K562 (cell line): ENCODE measurements at regions not wholly inside any gene's neighbourhood (a gene's known extent, or its start where the extent isn't known, plus 50 kb on each side); places are given as distances from the start of the nearest gene placed in this dataset.

Experiments
- ATAC-seq: fragments of 200-7000 bp; cut with Tn5 transposase; 3 replicates; pipeline ENCODE4 v1.9.1; 2020; ENCODE audit warnings: moderate library complexity
- BruUV-seq: library from RNA; stranded (reverse); fragments of 400-500 nt; replicated peaks from 2 replicates; lab custom pipeline; 2021; lab: Mats Ljungman, UMichigan
- CTCF ChIA-PET: fragments of 300-600 bp; formaldehyde crosslinking; extraction: SDS; loops from one replicate; lab custom pipeline; 2021; ENCODE audit warnings: low intra/inter-chr PET ratio; lab: Yijun Ruan, JAX
- POLR2A ChIA-PET: fragments of 300-600, 350-650 bp; sonication (Branson Sonifier 250); formaldehyde crosslinking; extraction: SDS; loops from one replicate; lab custom pipeline; 2021; ENCODE audit warnings: antibody characterized with exemption, inconsistent platforms; lab: Yijun Ruan, JAX
- DNase-seq, 4 experiments: peaks; one replicate each; pipeline versions ENCODE4 v3.0.0 to v3.0.0-alpha.2; 2011 to 2018; ENCODE audit warnings: low spot score in 3 of 4, mixed read lengths in 3 of 4; ENCODE audit errors: extremely low read depth in 1 of 4
- FAIRE-seq: peaks from 2 replicates; lab custom pipeline; 2011; peaks lifted over from hg19 to GRCh38; lab: Jason Lieb, UNC
- H2AFZ ChIP-seq: 2 replicates; pipeline ENCODE4 v1.6.0; 2011; ENCODE audit warnings: low read depth, low read length, control low read depth, inconsistent platforms
- H3K27ac ChIP-seq: fragments of 200-600 bp; 3 replicates; pipeline ENCODE4 v1.8.0; 2011; ENCODE audit warnings: low read depth, mild to moderate bottlenecking, control low read depth, inconsistent platforms, low read length, moderate library complexity, mixed read lengths; ENCODE audit errors: extremely low read depth
- H3K27me3 ChIP-seq, 2 experiments: fragments of 300-600 bp in 1 of 2; 2 replicates in 1 of 2; 3 replicates in 1 of 2; pipeline versions ENCODE4 v1.6.0 to v1.8.0; 2011; ENCODE audit warnings: inconsistent platforms in 2 of 2, low read length in 2 of 2, mild to moderate bottlenecking in 1 of 2, mixed read lengths in 1 of 2, moderate library complexity in 1 of 2; ENCODE audit not compliant: control insufficient read depth in 2 of 2, insufficient read depth in 2 of 2
- H3K36me3 ChIP-seq: fragments of 300-600 bp; 3 replicates; pipeline ENCODE4 v1.8.0; 2011; ENCODE audit warnings: mild to moderate bottlenecking, low read length, inconsistent platforms; ENCODE audit not compliant: control insufficient read depth, insufficient read depth
- H3K4me1 ChIP-seq, 2 experiments: fragments of 200-600 bp in 1 of 2; replicated peaks in 1 of 2; 2 replicates in 1 of 2; 3 replicates in 1 of 2; pipeline versions ENCODE4 v1.5.1 to v1.8.0; 2011; ENCODE audit warnings: inconsistent platforms in 2 of 2, low read length in 2 of 2, mild to moderate bottlenecking in 1 of 2, mixed read lengths in 1 of 2, moderate library complexity in 1 of 2; ENCODE audit not compliant: control insufficient read depth in 2 of 2, insufficient read depth in 2 of 2
- H3K4me2 ChIP-seq: 2 replicates; pipeline ENCODE4 v1.6.1; 2011; ENCODE audit warnings: low read length, control low read depth, inconsistent platforms, mixed read lengths; ENCODE audit not compliant: insufficient read depth
- H3K4me3 ChIP-seq: fragments of 200-600 bp; sonication (generic), shearing (Covaris generic); 2 replicates; pipeline ENCODE4 v1.5.1; 2016; ENCODE audit warnings: control low read depth, inconsistent platforms
- H3K79me2 ChIP-seq: fragments of 200-600 bp; 3 replicates; pipeline ENCODE4 v1.8.0; 2011; ENCODE audit warnings: low read length, inconsistent platforms; ENCODE audit not compliant: control insufficient read depth, insufficient read depth
- H3K9ac ChIP-seq, 2 experiments: 2 replicates each; pipeline versions ENCODE4 v1.6.0 to v1.6.1; 2011; ENCODE audit warnings: low read depth in 2 of 2, low read length in 2 of 2, control low read depth in 1 of 2, inconsistent platforms in 1 of 2, mild to moderate bottlenecking in 1 of 2, mixed read lengths in 1 of 2; ENCODE audit not compliant: insufficient read depth in 1 of 2
- H3K9me1 ChIP-seq: one replicate; pipeline ENCODE4 v1.6.0; 2011; ENCODE audit warnings: inconsistent platforms, mild to moderate bottlenecking, low read length, moderate library complexity; ENCODE audit not compliant: control insufficient read depth, insufficient read depth
- H3K9me3 ChIP-seq: replicated peaks from 2 replicates; pipeline ENCODE4 v1.5.1; 2011; ENCODE audit warnings: low read depth, low read length, inconsistent platforms; ENCODE audit not compliant: control insufficient read depth, insufficient read depth
- H4K20me1 ChIP-seq: replicated peaks from 2 replicates; pipeline ENCODE4 v1.6.1; 2011; ENCODE audit warnings: low read length, inconsistent platforms, mixed read lengths; ENCODE audit not compliant: control insufficient read depth, insufficient read depth
- ATF4 ChIP-seq: fragments of 450-650 bp; formaldehyde crosslinking; IDR thresholded peaks from 2 replicates; pipeline ENCODE4 v1.4.0; 2022; ENCODE audit warnings: mild to moderate bottlenecking, moderate library complexity
- ELF4 ChIP-seq: fragments of 450-650 bp; formaldehyde crosslinking; IDR thresholded peaks from 2 replicates; pipeline ENCODE4 v1.4.0; 2022; ENCODE audit warnings: missing genetic modification characterization
- HSF4 ChIP-seq: fragments of 250-450 bp; sonication (Bioruptor Pico); IDR thresholded peaks from 2 replicates; pipeline ENCODE4 v2.1.2; 2022; ENCODE audit warnings: mild to moderate bottlenecking, moderate library complexity, borderline replicate concordance
- MCM3 ChIP-seq: fragments of 450-650 bp; IDR thresholded peaks from 2 replicates; pipeline ENCODE4 v1.6.1; 2016
- NBN ChIP-seq: fragments of 450-650 bp; IDR thresholded peaks from 2 replicates; pipeline ENCODE4 v1.6.1; 2016; ENCODE audit warnings: low read depth, mild to moderate bottlenecking
- NRF1 ChIP-seq, 2 experiments: fragments of 450-650 bp; IDR thresholded peaks in 1 of 2; conservative IDR thresholded peaks in 1 of 2; 2 replicates each; pipeline ENCODE4 v1.6.1; 2014; ENCODE audit warnings: mild to moderate bottlenecking in 2 of 2
- PREB ChIP-seq: sonication (generic); formaldehyde crosslinking; IDR thresholded peaks from 2 replicates; pipeline ENCODE4 v1.8.1; 2023; ENCODE audit warnings: mild to moderate bottlenecking, missing genetic modification reagents
- WGBS: fragments of 100-300 bp; shearing (Covaris generic); methylation state at CpG from one replicate; pipeline ENCODE4 v1.1.6; 2016; ENCODE audit warnings: low coverage, mixed read lengths; ENCODE audit not compliant: insufficient coverage; ENCODE audit errors: missing lambda C conversion rate; 5-methylcytosine and 5-hydroxymethylcytosine counted together
- in situ Hi-C: fragments of 300-500 bp; cut with MboI; formaldehyde crosslinking; loops from 4 replicates; pipeline ENCODE4 v1.15.0; 2018; ENCODE audit warnings: inconsistent platforms, mixed read lengths
- intact Hi-C: fragments of 100-400 bp; cut with micrococcal nuclease; formaldehyde crosslinking; loops from 2 replicates; pipeline ENCODE4 v1.14.2; 2022
- TF ChIP-seq, protein P1 (sequence below), 2 experiments: fragments of 450-650 bp; IDR thresholded peaks; 2 replicates each; pipeline ENCODE4 v1.6.1; 2016; ENCODE audit warnings: mild to moderate bottlenecking in 2 of 2, borderline replicate concordance in 1 of 2, low read depth in 1 of 2, moderate library complexity in 1 of 2
- TF ChIP-seq, protein P2 (sequence below): sonication (generic); formaldehyde crosslinking; IDR thresholded peaks from 2 replicates; pipeline ENCODE4 v1.8.0; 2022; ENCODE audit warnings: mild to moderate bottlenecking, missing genetic modification reagents

- no peak for TF ChIP-seq NRF1 (conservative IDR thresholded peaks at IDR 0.05 in 1 of 2, IDR thresholded peaks at IDR 0.05 in 1 of 2)
Observed at GRCh38 chr6:160837146-160837545, 135.1 kb downstream of the PLG start (continued).

- Histone ChIP-seq H3K4me1 (no peaks in the 10 kb centered on the region), H4K20me1 (no peaks in the 10 kb centered on the region), H3K9me3 (peaks cover 2% of the 10 kb centered on the region; the same call in 1 of the 2 replicates), H3K27ac (no peak overlapping the region), H3K79me2 (no peaks in the 10 kb centered on the region), H2AFZ (no peak overlapping the region), H3K36me3 (no peaks in the 10 kb centered on the region), H3K4me3 (no peak overlapping the region), H3K9me1 (no peaks in the 10 kb centered on the region), H3K4me2 (no peak overlapping the region), H3K9ac (no peak overlapping the region), H3K27me3 (no peaks in the 10 kb centered on the region; a peak in 1 of 5 replicates)
- FAIRE-seq: no peak
- ChIA-PET CTCF (no interaction called here), POLR2A (no interaction called here)
- intact Hi-C loops: no loop called here
- ATAC-seq: no peak
- DNase-seq: no peak
- in situ Hi-C loops: no loop called here
- WGBS: 1% methylated on average over 5 of the region's 5 CpGs
- BruUV-seq: no TSS peak
- TF ChIP-seq ATF4 (CRISPR knock-in tag) (no peak), PREB (CRISPR knock-in tag) (no peak), ELF4 (CRISPR knock-in tag) (no peak), MCM3 (no peak), HSF4 (CRISPR knock-in tag) (no peak), NBN (no peak)
- TF ChIP-seq, protein P1, sequence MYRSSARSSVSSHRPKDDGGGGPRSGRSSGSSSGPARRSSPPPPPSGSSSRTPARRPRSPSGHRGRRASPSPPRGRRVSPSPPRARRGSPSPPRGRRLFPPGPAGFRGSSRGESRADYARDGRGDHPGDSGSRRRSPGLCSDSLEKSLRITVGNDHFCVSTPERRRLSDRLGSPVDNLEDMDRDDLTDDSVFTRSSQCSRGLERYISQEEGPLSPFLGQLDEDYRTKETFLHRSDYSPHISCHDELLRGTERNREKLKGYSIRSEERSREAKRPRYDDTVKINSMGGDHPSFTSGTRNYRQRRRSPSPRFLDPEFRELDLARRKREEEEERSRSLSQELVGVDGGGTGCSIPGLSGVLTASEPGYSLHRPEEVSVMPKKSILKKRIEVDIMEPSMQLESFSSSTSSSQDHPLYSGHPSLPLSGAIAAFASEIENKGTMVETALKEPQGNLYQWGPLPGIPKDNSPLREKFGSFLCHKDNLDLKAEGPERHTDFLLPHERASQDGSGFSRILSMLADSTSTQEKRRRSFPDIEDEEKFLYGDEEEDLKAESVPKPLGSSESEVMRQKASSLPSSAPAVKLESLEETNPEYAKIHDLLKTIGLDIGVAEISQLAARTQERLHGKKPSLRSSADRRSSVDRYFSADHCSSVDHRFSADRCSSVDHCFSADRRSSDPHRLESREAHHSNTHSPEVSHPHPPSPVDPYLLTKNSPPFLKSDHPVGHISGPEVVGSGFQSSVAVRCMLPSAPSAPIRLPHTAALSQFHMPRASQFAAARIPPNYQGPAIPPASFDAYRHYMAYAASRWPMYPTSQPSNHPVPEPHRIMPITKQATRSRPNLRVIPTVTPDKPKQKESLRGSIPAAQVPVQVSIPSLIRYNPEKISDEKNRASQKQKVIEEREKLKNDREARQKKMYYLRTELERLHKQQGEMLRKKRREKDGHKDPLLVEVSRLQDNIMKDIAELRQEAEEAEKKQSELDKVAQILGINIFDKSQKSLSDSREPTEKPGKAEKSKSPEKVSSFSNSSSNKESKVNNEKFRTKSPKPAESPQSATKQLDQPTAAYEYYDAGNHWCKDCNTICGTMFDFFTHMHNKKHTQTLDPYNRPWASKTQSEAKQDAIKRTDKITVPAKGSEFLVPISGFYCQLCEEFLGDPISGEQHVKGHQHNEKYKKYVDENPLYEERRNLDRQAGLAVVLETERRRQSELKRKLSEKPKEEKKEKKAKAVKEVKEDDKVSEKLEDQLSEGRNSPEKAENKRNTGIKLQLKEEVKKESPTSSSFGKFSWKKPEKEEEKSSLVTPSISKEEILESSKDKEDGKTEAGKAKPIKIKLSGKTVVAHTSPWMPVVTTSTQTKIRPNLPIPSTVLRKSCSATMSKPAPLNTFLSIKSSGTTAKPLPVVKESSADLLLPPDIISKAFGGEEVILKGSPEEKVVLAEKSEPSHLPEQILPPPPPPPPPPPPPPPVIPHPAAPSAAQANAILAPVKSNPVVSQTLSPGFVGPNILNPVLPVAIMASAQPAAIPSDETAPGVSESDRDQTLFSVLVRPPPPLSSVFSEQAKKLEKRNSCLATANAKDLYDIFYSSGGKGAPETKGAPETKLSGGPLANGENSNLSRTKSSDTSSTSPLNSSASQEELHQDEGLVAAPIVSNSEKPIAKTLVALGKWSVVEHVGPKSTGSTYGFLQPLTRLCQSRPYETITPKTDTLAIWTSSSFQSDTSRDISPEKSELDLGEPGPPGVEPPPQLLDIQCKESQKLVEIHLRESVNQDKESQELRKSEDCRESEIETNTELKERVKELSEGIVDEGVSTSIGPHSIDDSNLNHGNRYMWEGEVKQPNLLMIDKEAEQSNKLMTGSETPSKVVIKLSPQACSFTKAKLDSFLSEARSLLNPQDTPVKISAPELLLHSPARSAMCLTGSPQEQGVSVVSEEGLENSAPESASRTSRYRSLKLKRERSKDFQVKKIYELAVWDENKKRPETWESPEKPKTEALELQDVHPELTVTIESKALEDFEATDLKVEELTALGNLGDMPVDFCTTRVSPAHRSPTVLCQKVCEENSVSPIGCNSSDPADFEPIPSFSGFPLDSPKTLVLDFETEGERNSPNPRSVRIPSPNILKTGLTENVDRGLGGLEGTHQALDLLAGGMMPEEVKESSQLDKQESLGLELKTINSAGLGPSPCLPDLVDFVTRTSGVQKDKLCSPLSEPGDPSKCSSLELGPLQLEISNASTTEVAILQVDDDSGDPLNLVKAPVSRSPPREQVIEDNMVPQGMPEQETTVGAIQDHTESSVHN (IDR thresholded peaks at IDR 0.05; ENCODE audit: borderline replicate concordance in 1 of 2, low read depth in 1 of 2): no peak
- TF ChIP-seq, protein P2, sequence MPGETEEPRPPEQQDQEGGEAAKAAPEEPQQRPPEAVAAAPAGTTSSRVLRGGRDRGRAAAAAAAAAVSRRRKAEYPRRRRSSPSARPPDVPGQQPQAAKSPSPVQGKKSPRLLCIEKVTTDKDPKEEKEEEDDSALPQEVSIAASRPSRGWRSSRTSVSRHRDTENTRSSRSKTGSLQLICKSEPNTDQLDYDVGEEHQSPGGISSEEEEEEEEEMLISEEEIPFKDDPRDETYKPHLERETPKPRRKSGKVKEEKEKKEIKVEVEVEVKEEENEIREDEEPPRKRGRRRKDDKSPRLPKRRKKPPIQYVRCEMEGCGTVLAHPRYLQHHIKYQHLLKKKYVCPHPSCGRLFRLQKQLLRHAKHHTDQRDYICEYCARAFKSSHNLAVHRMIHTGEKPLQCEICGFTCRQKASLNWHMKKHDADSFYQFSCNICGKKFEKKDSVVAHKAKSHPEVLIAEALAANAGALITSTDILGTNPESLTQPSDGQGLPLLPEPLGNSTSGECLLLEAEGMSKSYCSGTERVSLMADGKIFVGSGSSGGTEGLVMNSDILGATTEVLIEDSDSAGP (CRISPR knock-in tag): no peak
Observed at GRCh38 chr6:160851031-160851430, 140.5 kb upstream of the MAP3K4 start.
